Umbilical cord (tissue), 1 donor: ENCODE measurements at regions not wholly inside any gene's neighbourhood (a gene's known extent, or its start where the extent isn't known, plus 50 kb on each side); places are given as distances from the start of the nearest gene placed in this dataset.
"Not testable (repeated sequence)": the region's sequence is repeated elsewhere in the genome, so short reads cannot be mapped to it uniquely, and the experiment has no call there.

Source experiments
- DNase-seq: peaks from one replicate; pipeline ENCODE4 v3.0.0-alpha.2; 2015; ENCODE audit warnings: low spot score

DNA sequence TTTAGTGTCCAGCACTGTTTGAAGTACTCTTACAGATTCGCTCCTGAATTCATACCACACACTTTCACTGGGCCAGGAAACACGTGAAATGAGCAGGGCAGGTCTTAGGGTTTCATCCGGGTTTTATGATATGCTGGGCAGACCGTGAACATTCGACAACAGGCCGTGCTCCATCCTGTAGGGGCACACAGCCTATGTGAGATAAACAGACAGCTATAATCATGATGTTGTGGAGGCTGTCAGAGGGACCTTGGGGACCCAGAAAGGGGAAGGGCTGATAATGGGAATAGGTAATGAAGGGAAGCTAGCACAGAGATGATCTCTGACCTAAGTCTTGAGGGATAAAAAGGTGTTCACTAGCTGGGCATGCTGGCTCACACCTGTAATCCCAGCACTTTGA is 110.4 kb downstream of the RIN2 start:
- no peak for DNase-seq

DNA sequence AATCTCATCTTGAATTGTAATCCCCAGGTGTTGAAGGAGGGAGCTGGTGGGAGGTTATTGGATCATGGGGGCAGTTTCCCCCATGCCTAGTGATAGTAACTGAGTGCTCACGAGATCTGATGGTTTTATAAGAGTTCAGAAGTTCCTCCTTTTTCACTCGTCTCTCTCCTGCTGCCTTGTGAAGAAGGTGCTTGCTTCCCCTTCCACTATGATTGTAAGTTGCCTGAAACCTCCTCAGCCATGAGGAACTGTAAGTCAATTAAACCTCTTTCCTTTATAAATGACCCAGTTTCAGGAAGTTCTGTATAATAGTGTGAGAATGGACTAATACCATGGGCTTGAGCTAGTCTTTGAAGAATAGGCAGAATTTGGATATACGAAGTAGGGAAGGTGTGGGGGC is 113.9 kb downstream of the RIN2 start:
- no peak for DNase-seq

- DNase-seq: no peak
Measured at GRCh38 chr20:19874040-19874727, 116.1 kb downstream of the RIN2 start.

GRCh38 chr20:19875376-19876221 is 117.5 kb downstream of the RIN2 start:
- peak; percentile 78 for DNase-seq

GRCh38 chr20:19876828-19877460 is 118.9 kb downstream of the RIN2 start:
- DNase-seq: peak; percentile 79

DNA sequence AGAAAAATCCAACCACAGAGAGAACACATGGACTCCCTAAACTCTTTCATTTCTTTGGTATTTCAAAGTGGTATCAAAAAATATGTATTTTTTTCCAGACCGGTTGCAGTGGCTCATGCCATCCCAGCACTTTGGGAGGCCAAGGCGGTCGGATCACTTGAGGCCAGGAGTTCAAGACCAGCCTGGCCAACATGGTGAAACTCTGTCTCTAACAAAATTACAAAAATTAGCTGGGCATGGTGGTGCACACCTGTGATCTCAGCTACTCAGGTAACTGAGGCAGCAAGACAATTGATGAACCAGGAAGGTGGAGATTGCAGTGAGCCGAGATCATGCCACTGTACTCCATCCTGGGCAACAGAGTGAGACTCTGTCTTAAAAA is 121.8 kb downstream of the RIN2 start:
- DNase-seq: not testable (repeated sequence)

DNA sequence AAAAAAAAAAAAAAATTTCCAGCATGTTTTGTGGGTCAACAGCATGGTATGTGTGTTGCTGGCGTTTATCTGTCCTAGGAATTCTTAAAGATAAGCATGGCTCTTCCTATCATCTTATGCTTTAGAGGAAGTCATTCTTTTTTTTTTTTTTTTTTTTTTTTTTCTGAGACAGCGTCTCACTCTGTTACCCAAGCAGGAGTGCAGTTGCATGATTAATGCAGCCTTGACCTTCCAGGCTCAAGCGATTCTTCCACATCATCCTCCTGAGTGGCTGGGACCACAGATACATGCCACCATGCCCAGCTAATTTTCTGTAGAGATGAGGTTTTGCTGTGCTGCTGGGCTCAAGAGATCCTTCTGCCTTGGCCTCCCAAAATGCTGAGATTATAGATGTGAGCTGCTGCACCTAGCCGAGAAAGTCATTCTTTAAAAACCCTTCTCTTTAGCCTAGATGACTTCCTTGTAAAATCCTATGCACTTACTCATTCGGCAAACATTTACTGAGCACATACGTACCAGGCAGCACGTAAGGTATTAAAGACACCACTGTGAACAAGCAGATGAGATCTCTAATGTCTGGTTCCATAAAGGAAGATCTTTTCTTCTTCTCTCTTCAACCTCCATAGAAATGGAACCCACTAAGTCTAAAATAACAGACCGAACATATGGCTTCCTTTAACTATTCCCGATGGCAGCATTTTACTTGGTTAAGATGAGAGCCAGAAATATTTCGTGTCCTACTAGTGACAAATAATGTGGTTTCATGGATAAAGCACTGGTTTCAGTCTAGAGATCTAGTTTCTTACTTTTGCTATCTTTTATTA is 122.4 kb downstream of the RIN2 start:
- peak; percentile 67 for DNase-seq

DNA sequence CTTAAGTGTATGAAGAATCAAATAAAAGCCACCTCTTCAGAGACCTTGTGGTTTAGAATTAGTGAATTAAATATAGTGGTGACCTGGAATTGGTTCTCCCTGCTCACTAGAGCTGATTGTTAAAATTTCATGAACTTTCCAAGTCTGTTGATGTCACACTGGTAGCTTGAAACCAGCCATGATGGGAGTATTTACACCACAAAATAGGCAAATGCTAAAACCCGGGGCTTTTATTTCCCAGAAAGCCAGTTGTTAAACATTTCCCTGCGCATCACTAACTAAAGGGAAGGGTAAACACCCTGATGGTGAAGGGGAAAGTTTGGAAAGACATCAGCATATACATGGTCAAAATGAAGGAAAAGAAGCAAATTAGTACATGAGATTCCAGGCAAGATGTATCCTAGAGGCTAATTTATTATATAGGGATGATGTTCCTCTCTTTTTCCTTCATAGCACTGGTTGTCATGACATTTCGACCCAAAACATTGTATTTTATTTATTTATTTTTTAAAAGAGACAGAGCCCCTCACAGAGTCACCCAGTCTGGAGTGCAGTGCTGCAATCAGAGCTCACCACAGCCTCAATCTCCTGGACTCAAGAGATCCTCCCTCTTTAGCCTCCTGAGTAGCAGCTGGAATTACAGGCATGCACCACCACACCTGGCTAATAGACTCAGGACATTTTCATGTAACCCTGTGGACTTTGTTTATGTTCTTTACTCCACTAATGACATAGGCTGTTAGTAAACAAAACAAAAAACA is 123.2 kb downstream of the RIN2 start:
- no peak for DNase-seq

GRCh38 chr20:19881990-19882389 is 123.9 kb downstream of the RIN2 start:
- DNase-seq: no peak

DNA sequence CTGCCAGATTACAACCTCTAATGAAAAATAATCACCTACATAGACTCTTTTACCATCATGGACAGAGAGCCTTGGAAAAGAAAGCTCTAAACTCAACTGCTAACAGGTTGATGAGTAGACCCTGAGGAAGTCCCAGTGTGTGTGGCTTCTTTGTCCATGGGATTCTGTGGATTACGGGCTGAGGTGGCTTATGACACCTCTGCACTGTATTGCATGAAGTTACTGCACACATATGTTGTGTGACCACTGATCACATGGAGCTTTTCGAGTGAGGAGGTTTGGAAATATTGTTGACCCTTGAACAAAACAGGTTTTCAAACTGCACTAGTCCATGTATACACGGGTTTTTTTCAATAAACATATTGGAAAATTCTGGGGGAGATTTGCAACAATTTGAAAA is 124.4 kb downstream of the RIN2 start:
- no peak for DNase-seq

- no peak for DNase-seq
Measured at GRCh38 chr20:19883501-19883900, 125.4 kb downstream of the RIN2 start.

DNA sequence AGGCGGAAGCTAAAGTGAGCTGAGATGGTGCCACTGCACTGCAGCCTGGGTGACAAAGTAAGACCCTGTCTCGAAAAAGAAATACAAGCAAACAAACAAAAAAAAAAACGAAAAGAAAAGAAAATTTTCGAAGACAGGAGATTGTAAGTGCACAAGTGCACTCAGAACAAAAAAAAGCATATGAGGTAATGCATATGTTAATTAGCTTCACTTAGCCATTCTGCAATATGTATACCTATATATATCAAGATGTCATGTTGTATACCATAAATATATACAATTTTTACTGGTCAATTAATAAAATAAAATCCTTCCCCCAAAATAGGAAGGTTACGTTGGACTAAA is 127.5 kb downstream of the RIN2 start:
- no peak for DNase-seq

- DNase-seq: peak; percentile 42
Measured at GRCh38 chr20:19885939-19886660, 128.0 kb downstream of the RIN2 start.

- peak; percentile 17 for DNase-seq
Measured at GRCh38 chr20:19886661-19887288, 128.7 kb downstream of the RIN2 start.

- DNase-seq: peak; percentile 44
Measured at GRCh38 chr20:19887556-19888268, 129.4 kb upstream of the NAA20 start.

DNA sequence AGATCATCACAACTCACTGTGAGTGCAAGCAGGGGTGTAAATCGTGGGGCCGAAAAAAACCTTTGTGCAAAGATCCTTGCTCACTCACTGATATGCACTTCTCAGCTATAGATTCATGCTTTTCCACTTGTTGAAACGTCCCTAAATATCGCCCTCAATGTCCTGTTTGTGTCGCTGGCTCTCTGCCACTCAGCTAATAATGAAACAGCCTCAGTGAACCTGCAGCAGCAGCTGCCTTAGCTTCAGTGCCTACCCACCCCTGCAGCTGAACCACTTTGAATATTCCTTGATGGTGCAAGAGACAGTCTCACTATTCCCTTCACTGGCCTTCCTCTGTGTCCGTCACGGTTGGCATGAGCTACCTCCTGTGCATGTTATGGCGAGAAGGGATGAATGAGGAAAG is 128.9 kb upstream of the NAA20 start:
- DNase-seq: peak; percentile 29

DNA sequence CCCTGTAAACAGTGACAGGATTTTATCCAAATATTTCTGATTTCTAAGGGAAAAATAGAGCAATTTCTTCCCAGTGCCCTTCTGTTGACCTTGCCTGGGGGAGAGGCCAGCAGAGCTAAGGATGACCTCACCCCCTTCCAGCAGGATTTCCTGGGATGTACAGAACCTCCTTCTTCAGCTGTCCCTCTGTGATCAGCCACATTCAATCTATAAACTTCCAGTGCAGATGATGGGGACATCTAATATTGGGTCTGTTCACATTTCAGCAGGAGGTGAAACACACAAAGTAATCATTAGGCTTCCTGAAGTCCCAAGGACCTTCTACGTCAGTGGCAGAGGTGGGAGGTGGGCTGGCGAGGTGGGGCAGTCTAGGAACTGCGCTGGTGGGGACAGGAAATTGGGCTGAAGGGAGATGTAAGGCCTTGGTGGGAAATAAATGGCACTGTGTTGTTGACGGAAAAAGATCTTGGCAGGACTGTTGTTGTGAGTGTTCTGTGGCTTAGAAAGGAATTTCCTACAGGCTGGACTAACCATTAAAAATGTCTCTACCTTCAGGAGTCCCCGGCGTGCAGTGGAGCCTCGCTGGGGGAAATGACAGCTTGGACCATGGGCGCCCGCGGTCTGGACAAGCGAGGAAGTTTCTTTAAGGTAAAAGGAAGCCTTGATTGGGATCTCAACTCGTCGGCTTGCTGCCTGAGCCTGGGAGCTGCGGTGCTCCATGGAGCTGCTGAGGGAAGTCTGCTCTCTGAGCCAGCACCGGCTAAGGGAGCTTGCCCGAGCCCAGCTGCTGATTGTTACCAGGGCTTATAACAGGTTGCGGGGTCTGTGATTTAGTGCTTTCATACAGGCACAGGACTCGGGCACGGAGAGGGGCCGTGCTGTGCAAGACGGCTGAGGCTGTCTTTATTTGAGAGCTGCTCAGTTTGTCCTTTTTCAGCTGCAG is 127.9 kb upstream of the NAA20 start:
- peak; percentile 84 for DNase-seq

- peak; percentile 92 for DNase-seq
Measured at GRCh38 chr20:19890445-19891051, 126.6 kb upstream of the NAA20 start.
